ENCODE measurements at regions not wholly inside any gene's neighbourhood (a gene's known extent, or its start where the extent isn't known, plus 50 kb on each side); places are given as distances from the start of the nearest gene placed in this dataset.

DNA sequence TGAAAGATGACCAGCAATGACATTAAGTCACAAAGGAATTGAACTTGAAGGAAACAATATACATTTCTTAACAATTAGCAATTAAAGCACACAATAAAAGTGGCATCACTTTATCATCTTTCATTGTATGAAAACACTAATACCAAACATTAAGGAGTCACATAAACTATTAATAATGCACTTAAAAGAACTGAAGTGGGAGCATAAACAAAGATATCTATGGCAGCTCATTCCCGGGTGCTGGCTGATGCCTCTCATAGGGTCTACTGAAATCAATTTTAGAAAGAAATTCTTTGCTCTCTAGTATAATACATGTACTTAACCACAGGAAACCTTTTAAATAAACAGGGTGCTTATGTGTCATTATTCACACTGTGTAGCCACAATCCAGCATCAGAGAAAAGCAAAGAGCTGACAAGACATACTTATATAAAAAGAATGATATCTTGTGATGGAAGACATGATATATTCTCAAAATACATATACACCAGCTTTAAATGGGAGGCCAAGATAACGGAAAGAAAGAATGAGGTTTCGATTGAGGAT lies 1207.8 kb downstream of the EFNB2 start:
- intact Hi-C loops (cut with DNase I; ENCODE audit: low total_unique reads), result no loop called here
- Histone ChIP-seq H3K4me1 (no peaks in the 10 kb centered on the region), H3K4me3 (no peak overlapping the region), H3K36me3 (no peaks in the 10 kb centered on the region), H3K27ac (no peak overlapping the region), H3K9me3 (no peaks in the 10 kb centered on the region), H3K27me3 (no peaks in the 10 kb centered on the region)
- DNase-seq (ENCODE audit: low spot score in 2 of 2), result no peak
- TF ChIP-seq POLR2A (IDR thresholded peaks at IDR 0.05) (no peak), POLR2AphosphoS5 (IDR thresholded peaks at IDR 0.05) (no peak)
- TF ChIP-seq, protein P1, sequence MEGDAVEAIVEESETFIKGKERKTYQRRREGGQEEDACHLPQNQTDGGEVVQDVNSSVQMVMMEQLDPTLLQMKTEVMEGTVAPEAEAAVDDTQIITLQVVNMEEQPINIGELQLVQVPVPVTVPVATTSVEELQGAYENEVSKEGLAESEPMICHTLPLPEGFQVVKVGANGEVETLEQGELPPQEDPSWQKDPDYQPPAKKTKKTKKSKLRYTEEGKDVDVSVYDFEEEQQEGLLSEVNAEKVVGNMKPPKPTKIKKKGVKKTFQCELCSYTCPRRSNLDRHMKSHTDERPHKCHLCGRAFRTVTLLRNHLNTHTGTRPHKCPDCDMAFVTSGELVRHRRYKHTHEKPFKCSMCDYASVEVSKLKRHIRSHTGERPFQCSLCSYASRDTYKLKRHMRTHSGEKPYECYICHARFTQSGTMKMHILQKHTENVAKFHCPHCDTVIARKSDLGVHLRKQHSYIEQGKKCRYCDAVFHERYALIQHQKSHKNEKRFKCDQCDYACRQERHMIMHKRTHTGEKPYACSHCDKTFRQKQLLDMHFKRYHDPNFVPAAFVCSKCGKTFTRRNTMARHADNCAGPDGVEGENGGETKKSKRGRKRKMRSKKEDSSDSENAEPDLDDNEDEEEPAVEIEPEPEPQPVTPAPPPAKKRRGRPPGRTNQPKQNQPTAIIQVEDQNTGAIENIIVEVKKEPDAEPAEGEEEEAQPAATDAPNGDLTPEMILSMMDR (IDR thresholded peaks at IDR 0.05), result no peak

DNA sequence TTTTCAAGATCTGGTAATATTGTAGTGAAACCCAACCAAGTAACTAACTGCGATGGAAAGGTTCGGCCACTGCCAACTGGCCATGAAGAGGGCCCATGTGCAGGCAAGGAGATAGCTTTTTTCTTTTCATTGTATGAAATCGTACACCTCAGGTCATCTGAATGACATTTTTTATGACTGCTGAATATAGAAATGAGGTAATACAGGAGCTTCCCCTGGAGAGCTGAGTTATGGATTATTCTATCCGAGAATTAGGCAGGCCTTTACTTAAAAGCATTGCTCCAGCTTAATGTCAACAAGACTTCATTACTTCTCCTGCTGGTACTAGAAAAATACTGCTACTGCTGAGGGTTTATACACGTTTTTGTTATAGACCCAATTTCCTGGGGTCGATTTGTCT lies 1215.6 kb downstream of the EFNB2 start:
- H3K27me3 ChIP-seq, result no peaks in the 10 kb centered on the region
- no peaks in the 10 kb centered on the region for H3K9me3 ChIP-seq
- H3K4me3 ChIP-seq, result no peak overlapping the region
- H3K27ac ChIP-seq, result no peak overlapping the region
- no peaks in the 10 kb centered on the region for H3K36me3 ChIP-seq
- no peak for TF ChIP-seq POLR2AphosphoS5 (IDR thresholded peaks at IDR 0.05)
- no peak for TF ChIP-seq POLR2A (IDR thresholded peaks at IDR 0.05)
- TF ChIP-seq, protein P1 (IDR thresholded peaks at IDR 0.05), result no peak
- no peak for DNase-seq (ENCODE audit: low spot score in 2 of 2)
- intact Hi-C loops (cut with DNase I; ENCODE audit: low total_unique reads), result no loop called here
- H3K4me1 ChIP-seq, result no peaks in the 10 kb centered on the region

DNA sequence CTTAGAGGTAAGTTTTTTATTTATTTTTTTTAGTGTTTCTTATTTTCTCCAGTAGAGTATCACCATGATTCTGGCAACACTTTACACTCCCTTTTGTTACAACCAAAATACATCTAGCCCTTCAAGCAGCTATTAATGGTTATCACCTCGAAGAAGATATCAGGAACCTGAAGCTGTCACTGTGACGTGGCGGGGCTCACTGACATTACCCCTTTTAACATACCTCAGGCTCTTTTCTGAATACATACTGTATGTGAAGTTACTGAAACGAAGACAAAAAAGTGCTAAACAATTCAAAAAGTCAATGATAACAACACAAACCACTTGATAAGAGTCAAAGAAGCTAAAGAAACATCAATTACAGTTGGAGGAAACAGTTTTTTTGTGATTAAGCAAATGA lies 1218.7 kb downstream of the EFNB2 start:
- Histone ChIP-seq H3K27ac (no peak overlapping the region), H3K4me1 (no peaks in the 10 kb centered on the region), H3K36me3 (no peaks in the 10 kb centered on the region), H3K27me3 (no peaks in the 10 kb centered on the region), H3K4me3 (no peak overlapping the region), H3K9me3 (no peaks in the 10 kb centered on the region)
- no peak for DNase-seq (ENCODE audit: low spot score in 2 of 2)
- TF ChIP-seq, protein P1 (IDR thresholded peaks at IDR 0.05), result no peak
- TF ChIP-seq POLR2AphosphoS5 (IDR thresholded peaks at IDR 0.05) (no peak), POLR2A (IDR thresholded peaks at IDR 0.05) (no peak)
- intact Hi-C loops (cut with DNase I; ENCODE audit: low total_unique reads), result no loop called here

DNA sequence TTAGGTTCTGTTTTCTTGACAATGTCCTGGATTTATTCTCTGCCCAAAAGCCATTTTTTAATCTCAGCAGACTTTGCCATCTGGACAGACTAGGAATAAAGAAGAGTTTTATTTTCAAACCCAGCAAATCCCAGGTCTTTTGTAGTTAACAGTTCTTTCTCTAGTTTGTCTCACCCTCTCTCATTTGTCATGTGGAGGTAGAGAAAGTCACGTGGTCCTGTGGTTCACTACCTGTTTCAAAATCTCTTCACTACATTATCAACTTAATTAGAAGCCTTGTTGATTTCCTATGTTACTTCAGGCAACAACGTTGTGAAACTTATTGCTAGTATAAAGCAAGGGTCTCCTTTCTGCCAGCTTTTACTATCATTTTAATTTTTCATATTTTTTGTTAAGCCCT lies 1222.6 kb downstream of the EFNB2 start:
- Histone ChIP-seq H3K4me1 (no peaks in the 10 kb centered on the region), H3K36me3 (no peaks in the 10 kb centered on the region), H3K4me3 (no peak overlapping the region), H3K27ac (no peak overlapping the region), H3K9me3 (no peaks in the 10 kb centered on the region), H3K27me3 (no peaks in the 10 kb centered on the region)
- TF ChIP-seq, protein P1 (IDR thresholded peaks at IDR 0.05), result no peak
- no peak for TF ChIP-seq POLR2A (IDR thresholded peaks at IDR 0.05)
- TF ChIP-seq POLR2AphosphoS5 (IDR thresholded peaks at IDR 0.05), result no peak
- no peak for DNase-seq (ENCODE audit: low spot score in 2 of 2)
- intact Hi-C loops (cut with DNase I; ENCODE audit: low total_unique reads), result no loop called here

DNA sequence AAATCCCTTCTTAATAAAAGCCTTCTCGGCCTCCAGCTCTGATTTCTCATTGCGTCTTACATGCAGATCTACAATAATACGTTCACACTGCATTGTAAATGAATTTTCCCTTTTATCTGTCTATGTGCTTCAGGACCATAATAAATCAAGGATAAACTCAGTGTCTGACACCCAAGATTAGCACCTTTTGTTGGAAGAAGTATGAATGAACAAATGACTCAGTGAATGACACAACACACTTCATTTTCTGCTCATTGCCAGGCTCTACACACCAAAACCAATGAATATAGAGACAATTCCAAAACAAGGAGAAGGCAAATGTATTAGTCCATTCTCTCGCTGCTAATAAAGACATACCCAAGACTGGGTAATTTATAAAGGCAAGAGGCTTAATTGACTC lies 1224.4 kb downstream of the EFNB2 start:
- no peaks in the 10 kb centered on the region for H3K27me3 ChIP-seq

More for the DNA sequence above, 1224.4 kb downstream of the EFNB2 start:
- Histone ChIP-seq H3K27ac (no peak overlapping the region), H3K4me1 (no peaks in the 10 kb centered on the region), H3K9me3 (no peaks in the 10 kb centered on the region), H3K36me3 (no peaks in the 10 kb centered on the region), H3K4me3 (no peak overlapping the region)
- TF ChIP-seq, protein P1 (IDR thresholded peaks at IDR 0.05), result no peak
- TF ChIP-seq POLR2A (IDR thresholded peaks at IDR 0.05) (no peak), POLR2AphosphoS5 (IDR thresholded peaks at IDR 0.05) (no peak)
- no peak for DNase-seq (ENCODE audit: low spot score in 2 of 2)
- intact Hi-C loops (cut with DNase I; ENCODE audit: low total_unique reads), result no loop called here

All from breast epithelium (tissue), 4 donors.